PC-3 (cell line): ENCODE measurements at regions not wholly inside any gene's neighbourhood (a gene's known extent, or its start where the extent isn't known, plus 50 kb on each side); places are given as distances from the start of the nearest gene placed in this dataset.

Experiments
- ATAC-seq: fragments of 200-7000 bp; cut with Tn5 transposase; 2 replicates; pipeline ENCODE4 v1.9.1; 2020; ENCODE audit warnings: mild to moderate bottlenecking, moderate library complexity
- BruUV-seq: library from RNA; stranded (reverse); fragments of 400-500 nt; replicated peaks from 2 replicates; lab custom pipeline; 2021; lab: Mats Ljungman, UMichigan
- CTCF ChIA-PET: fragments of 300-600 bp; sonication (Branson Sonifier 250); formaldehyde crosslinking; loops from one replicate; lab custom pipeline; 2022; ENCODE audit warnings: antibody characterized with exemption; lab: Charles Lee
- POLR2A ChIA-PET: fragments of 300-600 bp; sonication (Branson Sonifier 250); formaldehyde crosslinking; loops from one replicate; lab custom pipeline; 2022; ENCODE audit warnings: antibody characterized with exemption; ENCODE audit not compliant: unreplicated experiment; lab: Charles Lee
- DNase-seq: peaks from one replicate; pipeline ENCODE4 v3.0.0-alpha.2; 2015
- H2AFZ ChIP-seq: fragments of 300-600 bp; sonication (generic); 2 replicates; pipeline ENCODE4 v1.6.0; 2016; ENCODE audit warnings: antibody characterized with exemption, low read length
- H3F3A ChIP-seq: fragments of 300-600 bp; sonication (generic); one replicate; pipeline ENCODE4 v1.6.0; 2017; ENCODE audit warnings: antibody characterized with exemption, low read length, control low read depth, mild to moderate bottlenecking; ENCODE audit not compliant: unreplicated experiment
- H3K27ac ChIP-seq: fragments of 300-600 bp; sonication (generic); 2 replicates; pipeline ENCODE4 v1.5.1; 2016; ENCODE audit warnings: mild to moderate bottlenecking, low read length
- H3K27me3 ChIP-seq: fragments of 300-600 bp; sonication (generic); 2 replicates; pipeline ENCODE4 v1.6.1; 2016; ENCODE audit warnings: low read length, mixed read lengths
- H3K36me3 ChIP-seq: fragments of 300-600 bp; sonication (generic); 2 replicates; pipeline ENCODE4 v1.6.1; 2016; ENCODE audit warnings: low read depth, mixed run types, low read length, mixed read lengths
- H3K4me1 ChIP-seq: fragments of 300-600 bp; sonication (generic); 2 replicates; pipeline ENCODE4 v1.5.1; 2016; ENCODE audit warnings: low read length; ENCODE audit not compliant: insufficient read depth
- H3K4me2 ChIP-seq: fragments of 300-600 bp; sonication (generic); 2 replicates; pipeline ENCODE4 v1.6.0; 2016; ENCODE audit warnings: low read length
- H3K4me3 ChIP-seq: fragments of 300-600 bp; sonication (generic); 2 replicates; pipeline ENCODE4 v1.5.1; 2016; ENCODE audit warnings: mild to moderate bottlenecking, low read length, mixed read lengths
- H3K79me2 ChIP-seq: fragments of 300-600 bp; sonication (generic); 2 replicates; pipeline ENCODE4 v1.6.1; 2017; ENCODE audit warnings: low read length, mixed read lengths
- H3K9ac ChIP-seq: fragments of 300-600 bp; sonication (generic); 2 replicates; pipeline ENCODE4 v1.6.0; 2016; ENCODE audit warnings: mild to moderate bottlenecking, low read length
- H3K9me2 ChIP-seq: fragments of 300-600 bp; sonication (generic); replicated peaks from 2 replicates; pipeline ENCODE4 v1.6.1; 2016; ENCODE audit warnings: mixed run types, low read length, mixed read lengths
- H3K9me3 ChIP-seq: fragments of 300-600 bp; sonication (generic); 2 replicates; pipeline ENCODE4 v1.6.1; 2016; ENCODE audit warnings: low read length, mixed read lengths
- H4K20me1 ChIP-seq: fragments of 300-600 bp; sonication (generic); 2 replicates; pipeline ENCODE4 v1.6.1; 2016; ENCODE audit warnings: low read length, mixed read lengths
- CTCF ChIP-seq: fragments of 300-600 bp; sonication (generic); conservative IDR thresholded peaks from 2 replicates; pipeline ENCODE4 v1.5.1; 2017; ENCODE audit warnings: antibody characterized with exemption, low read depth, mild to moderate bottlenecking, low read length
- EZH2 ChIP-seq: fragments of 300-600 bp; sonication (generic); IDR thresholded peaks from one replicate; pipeline ENCODE4 v1.6.1; 2017; ENCODE audit warnings: antibody characterized with exemption, mild to moderate bottlenecking, low read length; ENCODE audit not compliant: unreplicated experiment
- EZH2phosphoT487 ChIP-seq: fragments of 300-600 bp; sonication (generic); IDR thresholded peaks from 2 replicates; pipeline ENCODE4 v1.6.1; 2018; ENCODE audit warnings: mild to moderate bottlenecking, antibody characterized with exemption, low read length, borderline replicate concordance
- intact Hi-C: fragments of 100-400 bp; cut with micrococcal nuclease; formaldehyde crosslinking; loops from 2 replicates; pipeline ENCODE4 v1.9.0; 2023

DNA sequence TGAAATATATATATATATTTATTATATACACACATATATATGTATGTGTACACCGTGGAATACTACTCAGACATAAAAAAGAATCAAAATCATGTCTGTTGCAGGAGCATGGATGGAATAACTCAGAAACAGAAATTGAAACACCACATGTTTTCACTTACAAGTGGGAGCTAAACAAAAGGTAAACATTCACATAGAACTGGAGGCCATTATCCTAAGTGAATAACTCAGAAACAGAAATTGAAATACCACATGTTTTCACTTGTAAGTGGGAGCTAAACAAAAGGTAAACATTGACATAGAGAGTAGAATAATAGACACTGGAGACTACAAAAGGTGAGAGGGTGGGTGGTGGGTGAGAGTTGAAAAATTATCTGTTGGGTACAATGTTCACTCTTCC is 171.5 kb upstream of the GOLIM4 start:
- no peak for DNase-seq
- no peak for ATAC-seq
- Histone ChIP-seq H3K4me3 (no peak overlapping the region), H3K79me2 (no peaks in the 10 kb centered on the region), H3K4me1 (no peaks in the 10 kb centered on the region), H3F3A (no peaks in the 10 kb centered on the region), H3K9ac (no peak overlapping the region), H3K4me2 (no peak overlapping the region), H3K36me3 (no peaks in the 10 kb centered on the region), H3K27ac (no peak overlapping the region), H3K9me2 (no peaks in the 10 kb centered on the region), H2AFZ (no peak overlapping the region), H4K20me1 (no peaks in the 10 kb centered on the region), H3K9me3 (no peaks in the 10 kb centered on the region), H3K27me3 (no peaks in the 10 kb centered on the region)
- intact Hi-C loops = no loop called here
- CTCF ChIA-PET = no interaction called here
- no TSS peak for BruUV-seq
- no peak for TF ChIP-seq EZH2
- TF ChIP-seq CTCF = no peak
- no peak for TF ChIP-seq EZH2phosphoT487
- POLR2A ChIA-PET = no interaction called here

DNA sequence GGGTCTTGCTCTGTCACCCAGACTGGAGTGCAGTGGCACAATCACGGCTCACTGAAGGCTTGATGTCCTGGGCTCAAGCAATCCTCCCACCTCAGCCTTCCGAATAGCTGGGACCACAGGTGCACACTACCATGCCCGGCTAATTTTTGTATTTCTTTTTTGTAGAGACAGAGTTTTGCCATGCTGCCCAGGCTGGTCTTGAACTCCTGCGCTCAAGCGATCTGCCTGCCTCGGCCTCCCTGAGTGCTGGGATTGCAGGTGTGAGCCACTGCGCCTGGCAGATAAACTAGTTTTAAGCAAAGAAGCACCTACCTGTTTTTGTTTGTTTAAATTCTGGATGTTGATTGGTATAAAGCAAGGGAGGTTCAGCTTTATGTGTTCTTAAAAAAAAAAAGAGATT is 170.6 kb upstream of the GOLIM4 start:
- CTCF ChIA-PET = no interaction called here
- no peak overlapping the region for H2AFZ ChIP-seq
- intact Hi-C loops = no loop called here
- H3K27me3 ChIP-seq = no peaks in the 10 kb centered on the region
- H3K9me2 ChIP-seq = no peaks in the 10 kb centered on the region
- H3K27ac ChIP-seq = no peak overlapping the region
- no peaks in the 10 kb centered on the region for H3K9me3 ChIP-seq
- H3K4me1 ChIP-seq = no peaks in the 10 kb centered on the region
- H3K9ac ChIP-seq = no peak overlapping the region
- H3K4me3 ChIP-seq = no peak overlapping the region
- no peaks in the 10 kb centered on the region for H3K36me3 ChIP-seq
- H3F3A ChIP-seq = no peaks in the 10 kb centered on the region
- TF ChIP-seq EZH2phosphoT487 = no peak
- TF ChIP-seq CTCF = no peak
- TF ChIP-seq EZH2 = no peak
- DNase-seq (no peak), ATAC-seq (no peak)
- POLR2A ChIA-PET = no interaction called here
- no peaks in the 10 kb centered on the region for H3K79me2 ChIP-seq
- no TSS peak for BruUV-seq
- H4K20me1 ChIP-seq = no peaks in the 10 kb centered on the region
- no peak overlapping the region for H3K4me2 ChIP-seq

- Histone ChIP-seq H3K27me3 (no peaks in the 10 kb centered on the region), H3K27ac (no peak overlapping the region), H3K4me2 (no peak overlapping the region), H3K9me2 (no peaks in the 10 kb centered on the region), H3K4me1 (no peaks in the 10 kb centered on the region), H3K9ac (no peak overlapping the region), H2AFZ (no peak overlapping the region), H3K79me2 (no peaks in the 10 kb centered on the region), H3K4me3 (no peak overlapping the region), H4K20me1 (no peaks in the 10 kb centered on the region), H3K36me3 (no peaks in the 10 kb centered on the region), H3F3A (no peaks in the 10 kb centered on the region), H3K9me3 (no peaks in the 10 kb centered on the region)
- DNase-seq = no peak
- TF ChIP-seq EZH2 (no peak), CTCF (no peak), EZH2phosphoT487 (no peak)
- no peak for ATAC-seq
- ChIA-PET CTCF (no interaction called here), POLR2A (no interaction called here)
- intact Hi-C loops = no loop called here
- BruUV-seq = no TSS peak
Observed at GRCh38 chr3:168262887-168263286, 167.2 kb upstream of the GOLIM4 start.
